Ishikawa (cell line): ENCODE measurements at regions not wholly inside any gene's neighbourhood (a gene's known extent, or its start where the extent isn't known, plus 50 kb on each side); places are given as distances from the start of the nearest gene placed in this dataset.

Experiments
- CEBPB ChIP-seq: IDR thresholded peaks from 2 replicates; pipeline ENCODE4 v1.6.1; 2012
- CREB1 ChIP-seq: IDR thresholded peaks from 2 replicates; pipeline ENCODE4 v1.6.1; 2012; ENCODE audit warnings: low read depth
- EGR1 ChIP-seq: IDR thresholded peaks from 2 replicates; pipeline ENCODE4 v1.6.1; 2012
- EP300 ChIP-seq: IDR thresholded peaks from 2 replicates; pipeline ENCODE4 v1.6.1; 2012; ENCODE audit warnings: borderline replicate concordance
- FOXM1 ChIP-seq: IDR thresholded peaks from 2 replicates; pipeline ENCODE4 v1.6.1; 2012; ENCODE audit warnings: low read depth, borderline replicate concordance
- NFIC ChIP-seq: IDR thresholded peaks from 2 replicates; pipeline ENCODE4 v1.6.1; 2012
- RAD21 ChIP-seq: IDR thresholded peaks from 2 replicates; pipeline ENCODE4 v1.6.1; 2012; ENCODE audit warnings: low read depth
- TAF1 ChIP-seq: IDR thresholded peaks from 2 replicates; pipeline ENCODE4 v1.6.1; 2012; ENCODE audit warnings: low read depth, mild to moderate bottlenecking
- TCF12 ChIP-seq: IDR thresholded peaks from 2 replicates; pipeline ENCODE4 v1.6.1; 2012; ENCODE audit warnings: low read depth
- TEAD4 ChIP-seq: IDR thresholded peaks from 2 replicates; pipeline ENCODE4 v1.6.1; 2012
- YY1 ChIP-seq: IDR thresholded peaks from 2 replicates; pipeline ENCODE4 v1.6.1; 2012; ENCODE audit warnings: low read depth
- ZBTB7A ChIP-seq: IDR thresholded peaks from 2 replicates; pipeline ENCODE4 v1.6.1; 2012; ENCODE audit warnings: low read depth
- TF ChIP-seq, protein P1 (sequence below): IDR thresholded peaks from 2 replicates; pipeline ENCODE4 v1.6.1; 2012
- TF ChIP-seq, protein P2 (sequence below): IDR thresholded peaks from 2 replicates; pipeline ENCODE4 v1.6.1; 2012; ENCODE audit warnings: low read depth, mild to moderate bottlenecking
- TF ChIP-seq, protein P3 (sequence below): IDR thresholded peaks from 2 replicates; pipeline ENCODE4 v1.6.1; 2012

DNA sequence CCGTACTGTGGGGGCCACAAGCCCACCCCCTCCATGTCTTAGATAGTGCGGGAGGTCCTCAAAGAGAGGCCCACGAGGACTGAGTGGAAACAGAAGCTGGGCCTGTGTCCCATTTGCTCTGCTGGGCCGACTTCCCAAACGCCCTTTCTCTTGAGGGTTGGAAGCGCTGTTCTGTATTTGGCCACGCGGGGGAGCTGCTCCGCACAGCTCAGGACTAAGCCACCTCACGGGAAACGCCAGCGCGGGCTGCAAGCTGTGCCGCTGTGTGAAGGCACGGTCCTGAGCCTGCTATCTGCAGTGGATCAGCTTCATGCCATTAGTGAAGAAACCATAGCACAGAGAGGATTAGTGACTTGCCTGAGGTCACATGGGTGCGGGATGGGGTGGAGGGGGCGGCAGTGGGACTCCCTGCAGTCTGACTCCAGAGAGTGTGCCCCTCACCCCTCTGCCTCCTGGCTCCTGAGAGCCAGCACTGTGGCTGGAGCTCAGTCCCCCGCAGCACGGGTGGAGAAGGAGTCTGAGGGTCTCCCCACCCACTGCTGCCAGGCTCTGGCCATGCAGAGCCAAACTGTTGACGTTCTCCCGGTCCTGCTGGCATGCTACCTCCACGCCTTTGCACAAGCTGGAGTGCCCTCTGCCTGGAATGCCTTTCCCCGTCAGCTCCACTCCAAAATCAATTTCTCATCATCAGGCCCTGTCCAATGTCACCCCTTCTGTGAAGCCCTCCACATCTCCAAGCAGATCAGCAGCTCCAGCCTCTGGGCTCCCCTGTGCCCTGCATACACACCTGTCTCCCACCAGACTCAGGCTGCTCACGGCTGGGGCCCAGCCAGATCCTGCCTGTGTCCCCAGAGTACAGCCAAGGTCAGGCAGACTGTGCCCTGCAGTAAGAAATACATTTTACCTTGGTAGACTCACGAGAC is 51.5 kb upstream of the LRRC32 start:
- TF ChIP-seq TAF1 (0 out of 2 replicates have a peak, but pooled peaks have one; percentile 18), TCF12 (no peak), RAD21 (peak; percentile 76)
- TF ChIP-seq, protein P1, sequence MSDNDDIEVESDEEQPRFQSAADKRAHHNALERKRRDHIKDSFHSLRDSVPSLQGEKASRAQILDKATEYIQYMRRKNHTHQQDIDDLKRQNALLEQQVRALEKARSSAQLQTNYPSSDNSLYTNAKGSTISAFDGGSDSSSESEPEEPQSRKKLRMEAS = 0 out of 2 replicates have a peak, but pooled peaks have one; percentile 42
- TF ChIP-seq, protein P2, sequence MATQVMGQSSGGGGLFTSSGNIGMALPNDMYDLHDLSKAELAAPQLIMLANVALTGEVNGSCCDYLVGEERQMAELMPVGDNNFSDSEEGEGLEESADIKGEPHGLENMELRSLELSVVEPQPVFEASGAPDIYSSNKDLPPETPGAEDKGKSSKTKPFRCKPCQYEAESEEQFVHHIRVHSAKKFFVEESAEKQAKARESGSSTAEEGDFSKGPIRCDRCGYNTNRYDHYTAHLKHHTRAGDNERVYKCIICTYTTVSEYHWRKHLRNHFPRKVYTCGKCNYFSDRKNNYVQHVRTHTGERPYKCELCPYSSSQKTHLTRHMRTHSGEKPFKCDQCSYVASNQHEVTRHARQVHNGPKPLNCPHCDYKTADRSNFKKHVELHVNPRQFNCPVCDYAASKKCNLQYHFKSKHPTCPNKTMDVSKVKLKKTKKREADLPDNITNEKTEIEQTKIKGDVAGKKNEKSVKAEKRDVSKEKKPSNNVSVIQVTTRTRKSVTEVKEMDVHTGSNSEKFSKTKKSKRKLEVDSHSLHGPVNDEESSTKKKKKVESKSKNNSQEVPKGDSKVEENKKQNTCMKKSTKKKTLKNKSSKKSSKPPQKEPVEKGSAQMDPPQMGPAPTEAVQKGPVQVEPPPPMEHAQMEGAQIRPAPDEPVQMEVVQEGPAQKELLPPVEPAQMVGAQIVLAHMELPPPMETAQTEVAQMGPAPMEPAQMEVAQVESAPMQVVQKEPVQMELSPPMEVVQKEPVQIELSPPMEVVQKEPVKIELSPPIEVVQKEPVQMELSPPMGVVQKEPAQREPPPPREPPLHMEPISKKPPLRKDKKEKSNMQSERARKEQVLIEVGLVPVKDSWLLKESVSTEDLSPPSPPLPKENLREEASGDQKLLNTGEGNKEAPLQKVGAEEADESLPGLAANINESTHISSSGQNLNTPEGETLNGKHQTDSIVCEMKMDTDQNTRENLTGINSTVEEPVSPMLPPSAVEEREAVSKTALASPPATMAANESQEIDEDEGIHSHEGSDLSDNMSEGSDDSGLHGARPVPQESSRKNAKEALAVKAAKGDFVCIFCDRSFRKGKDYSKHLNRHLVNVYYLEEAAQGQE = peak; percentile 30; the same call in 1 of the 2 replicates

DNA sequence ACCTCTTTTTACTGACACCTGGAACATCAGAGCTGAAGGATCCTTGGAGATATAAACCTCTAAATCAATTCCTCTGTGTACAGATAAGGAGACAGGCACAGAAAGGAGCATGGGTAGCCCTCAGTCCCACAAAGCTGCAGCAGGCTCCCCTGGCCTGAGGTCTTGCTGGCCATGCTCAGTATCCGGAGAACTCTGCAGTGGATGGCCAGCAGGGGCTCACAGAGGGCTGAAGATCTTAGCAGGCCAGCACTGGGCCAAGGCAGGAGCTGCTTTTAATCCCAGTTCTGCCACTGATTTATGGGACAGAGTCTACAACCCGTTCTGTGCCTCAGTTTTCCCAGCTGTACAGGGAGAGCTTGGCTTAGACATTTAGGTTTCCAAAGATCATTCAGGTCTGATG is 52.6 kb upstream of the LRRC32 start:
- TF ChIP-seq NFIC (no peak), EP300 (no peak)

DNA sequence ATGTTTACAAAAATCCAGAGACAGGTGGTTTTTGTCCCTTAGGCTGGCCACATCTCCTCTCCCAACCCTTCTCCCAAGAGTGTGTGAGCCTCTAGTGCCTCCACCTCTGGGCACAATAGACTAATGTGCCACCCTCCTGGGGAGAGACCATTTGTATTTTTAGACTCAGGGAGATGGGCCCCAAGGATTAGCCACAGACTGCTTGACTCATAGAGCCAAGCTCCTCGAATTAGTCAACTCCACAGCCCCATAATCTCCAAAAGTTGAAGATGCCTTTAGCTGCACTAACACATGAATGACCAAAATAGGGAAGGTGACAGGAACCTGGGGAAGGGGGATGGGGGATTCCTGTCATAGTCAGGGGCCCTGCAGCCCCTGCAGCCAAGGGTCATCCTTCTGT is 53.0 kb upstream of the LRRC32 start:
- TF ChIP-seq TEAD4 (no peak), YY1 (no peak), CREB1 (no peak), TCF12 (no peak), EGR1 (no peak), CEBPB (no peak), ZBTB7A (no peak)
- TF ChIP-seq, protein P3, sequence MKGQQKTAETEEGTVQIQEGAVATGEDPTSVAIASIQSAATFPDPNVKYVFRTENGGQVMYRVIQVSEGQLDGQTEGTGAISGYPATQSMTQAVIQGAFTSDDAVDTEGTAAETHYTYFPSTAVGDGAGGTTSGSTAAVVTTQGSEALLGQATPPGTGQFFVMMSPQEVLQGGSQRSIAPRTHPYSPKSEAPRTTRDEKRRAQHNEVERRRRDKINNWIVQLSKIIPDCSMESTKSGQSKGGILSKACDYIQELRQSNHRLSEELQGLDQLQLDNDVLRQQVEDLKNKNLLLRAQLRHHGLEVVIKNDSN = no peak

DNA sequence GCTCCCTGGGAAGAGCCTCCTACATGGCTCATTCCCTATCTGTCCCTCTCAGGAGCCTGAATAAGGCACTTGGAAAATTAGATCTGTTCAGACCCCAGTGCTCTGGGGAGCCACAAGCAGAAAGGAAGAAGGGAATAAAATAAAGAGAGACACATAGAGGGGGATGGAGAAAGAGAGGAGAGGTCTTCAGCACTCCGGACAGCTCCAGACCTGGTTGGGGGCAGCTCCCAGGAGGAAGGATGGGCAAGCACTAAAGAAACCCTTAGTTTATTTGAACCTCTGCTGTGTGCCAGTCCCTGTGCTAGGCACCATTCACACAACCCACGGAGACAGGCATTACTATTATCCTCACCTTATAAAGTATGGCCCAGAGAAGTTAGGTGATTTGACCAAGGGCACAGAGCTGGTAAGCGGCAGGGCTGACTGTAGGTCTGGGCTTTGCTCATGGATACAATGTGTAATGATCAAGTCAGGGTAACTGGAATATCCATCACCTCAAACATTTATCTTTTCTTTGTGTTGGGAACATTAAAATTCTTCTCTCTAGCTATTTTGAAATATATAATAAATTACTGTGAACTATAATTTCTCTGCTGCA is 53.7 kb upstream of the LRRC32 start:
- TF ChIP-seq ZBTB7A = peak; percentile 85
- TF ChIP-seq, protein P2 = peak; percentile 93
- no peak for TF ChIP-seq FOXM1

DNA sequence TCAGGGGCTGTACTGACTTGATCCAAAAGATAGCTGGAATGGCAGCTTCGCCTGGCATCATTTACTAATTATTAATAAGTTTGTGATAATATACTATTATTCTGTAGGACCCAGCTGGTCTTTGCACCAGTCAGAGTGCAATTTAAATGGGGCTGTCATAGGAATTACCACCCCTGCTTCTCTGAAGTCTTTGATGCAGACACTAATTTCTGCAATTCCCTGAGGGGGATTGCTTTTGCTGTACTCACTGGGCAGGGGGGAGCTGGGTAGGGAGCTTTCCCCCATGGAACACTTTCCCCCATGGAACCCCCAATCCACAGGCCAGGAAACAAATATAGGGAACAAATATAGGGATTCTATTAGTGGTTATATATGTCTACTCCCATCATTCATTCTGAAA is 54.9 kb upstream of the TSKU start:
- TF ChIP-seq TEAD4 (no peak), NFIC (no peak), ZBTB7A (no peak)
- TF ChIP-seq, protein P1 = no peak

DNA sequence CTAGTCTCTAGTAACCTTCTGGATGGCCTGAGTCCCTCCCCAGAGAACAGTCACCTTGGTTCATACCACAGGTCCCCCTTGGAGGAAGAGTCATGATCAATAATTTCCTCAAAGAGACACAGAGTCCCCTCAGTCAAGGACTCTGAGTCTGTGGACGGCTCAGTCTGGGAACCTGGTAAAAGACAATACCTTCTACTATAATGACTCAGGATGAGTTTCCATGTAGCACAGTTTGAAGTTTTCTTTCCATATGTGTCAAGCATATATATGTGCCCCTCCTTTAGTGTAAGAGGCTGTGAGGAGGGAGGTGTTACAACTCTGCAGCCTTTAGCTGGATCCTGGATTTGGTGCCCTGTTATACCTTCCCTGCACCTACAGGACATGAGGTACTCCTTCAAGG is 54.4 kb upstream of the TSKU start:
- TF ChIP-seq EGR1 (no peak), CEBPB (no peak), NFIC (no peak), CREB1 (no peak), TEAD4 (no peak), TAF1 (no peak), FOXM1 (no peak), TCF12 (no peak), EP300 (no peak), RAD21 (no peak)
- TF ChIP-seq, protein P3 = no peak
- TF ChIP-seq, protein P1 = no peak
